Endothelial cell of umbilical vein (primary cell): ENCODE measurements at regions not wholly inside any gene's neighbourhood (a gene's known extent, or its start where the extent isn't known, plus 50 kb on each side); places are given as distances from the start of the nearest gene placed in this dataset.

ENCODE experiments used
- BruUV-seq: library from RNA; stranded (reverse); fragments of 400-500 nt; replicated peaks from 2 replicates; lab custom pipeline; 2021; lab: Mats Ljungman, UMichigan
- CTCF ChIA-PET: fragments of 300-600, 350-600 bp; sonication (Branson Sonifier 250); formaldehyde crosslinking; loops from one replicate; lab custom pipeline; 2021; ENCODE audit warnings: antibody characterized with exemption, inconsistent platforms; lab: Charles Lee
- POLR2A ChIA-PET: fragments of 300-600, 350-600 bp; sonication (Branson Sonifier 250); formaldehyde crosslinking; loops from one replicate; lab custom pipeline; 2021; ENCODE audit warnings: antibody characterized with exemption, inconsistent platforms; lab: Charles Lee
- DNase-seq: peaks from one replicate; pipeline ENCODE4 v3.0.0-alpha.2; 2011; ENCODE audit warnings: low read depth, low spot score
- FAIRE-seq: peaks from 2 replicates; lab custom pipeline; 2011; peaks lifted over from hg19 to GRCh38; lab: Jason Lieb, UNC
- H2AFZ ChIP-seq: 2 replicates; pipeline ENCODE4 v1.6.0; 2012; ENCODE audit warnings: low read depth, low read length, control low read depth, inconsistent platforms
- H3K27ac ChIP-seq: 2 replicates; pipeline ENCODE4 v1.5.1; 2011; ENCODE audit warnings: low read depth, mild to moderate bottlenecking, control low read depth, low read length, moderate library complexity; ENCODE audit not compliant: insufficient read depth
- H3K27me3 ChIP-seq, 2 experiments: 2 replicates each; pipeline versions ENCODE4 v1.6.0 to v1.6.1; 2011; ENCODE audit warnings: low read length in 2 of 2, mixed read lengths in 1 of 2; ENCODE audit not compliant: control insufficient read depth in 2 of 2, insufficient read depth in 2 of 2
- H3K36me3 ChIP-seq, 2 experiments: 2 replicates in 1 of 2; 3 replicates in 1 of 2; pipeline ENCODE4 v1.5.1; 2011; ENCODE audit warnings: low read length in 2 of 2, mild to moderate bottlenecking in 1 of 2, moderate library complexity in 1 of 2; ENCODE audit not compliant: control insufficient read depth in 2 of 2, insufficient read depth in 2 of 2; ENCODE audit errors: extremely low read depth in 1 of 2
- H3K4me1 ChIP-seq: 3 replicates; pipeline ENCODE4 v1.5.1; 2011; ENCODE audit warnings: mild to moderate bottlenecking, low read length; ENCODE audit not compliant: control insufficient read depth, insufficient read depth; ENCODE audit errors: extremely low read depth
- H3K4me2 ChIP-seq: 2 replicates; pipeline ENCODE4 v1.6.1; 2011; ENCODE audit warnings: low read length, control low read depth, mixed read lengths; ENCODE audit not compliant: insufficient read depth
- H3K4me3 ChIP-seq, 3 experiments: fragments of 200-600 bp in 1 of 3; sonication (generic), shearing (Covaris generic) in 1 of 3; replicated peaks in 1 of 3; 2 replicates each; pipeline ENCODE4 v1.5.1; 2011 to 2016; ENCODE audit warnings: control low read depth in 3 of 3, low read length in 3 of 3, mild to moderate bottlenecking in 2 of 3, inconsistent platforms in 1 of 3, low read depth in 1 of 3, moderate library complexity in 1 of 3; ENCODE audit not compliant: insufficient read depth in 1 of 3
- H3K79me2 ChIP-seq: 2 replicates; pipeline ENCODE4 v1.6.0; 2012; ENCODE audit warnings: low read length, inconsistent platforms; ENCODE audit not compliant: control insufficient read depth, insufficient read depth
- H3K9ac ChIP-seq: replicated peaks from 2 replicates; pipeline ENCODE3; 2011; ENCODE audit warnings: low read length, control low read depth; ENCODE audit not compliant: insufficient read depth; ENCODE audit errors: extremely low read depth
- H3K9me1 ChIP-seq: replicated peaks from 3 replicates; pipeline ENCODE4 v1.6.0; 2011; ENCODE audit warnings: mild to moderate bottlenecking, low read length; ENCODE audit not compliant: control insufficient read depth, insufficient read depth; ENCODE audit errors: extremely low read depth
- H3K9me3 ChIP-seq: replicated peaks from 2 replicates; pipeline ENCODE4 v1.5.1; 2012; ENCODE audit warnings: low read length, inconsistent platforms; ENCODE audit not compliant: control insufficient read depth, insufficient read depth
- H4K20me1 ChIP-seq: replicated peaks from 2 replicates; pipeline ENCODE3; 2011; ENCODE audit warnings: mild to moderate bottlenecking, low read length; ENCODE audit not compliant: control insufficient read depth, insufficient read depth; ENCODE audit errors: extremely low read depth
- EZH2 ChIP-seq: IDR thresholded peaks from 2 replicates; pipeline ENCODE4 v1.6.1; 2012; ENCODE audit warnings: borderline replicate concordance, low read depth, mild to moderate bottlenecking, moderate library complexity, low read length, inconsistent platforms; ENCODE audit not compliant: severe bottlenecking
- FOS ChIP-seq: IDR thresholded peaks from 2 replicates; pipeline ENCODE4 v1.6.1; 2011; ENCODE audit warnings: mild to moderate bottlenecking, low read length, moderate library complexity, borderline replicate concordance; ENCODE audit not compliant: insufficient read depth
- GATA2 ChIP-seq: IDR thresholded peaks from 2 replicates; pipeline ENCODE4 v1.7.0; 2011; ENCODE audit warnings: low read depth, mild to moderate bottlenecking, moderate library complexity, mixed read lengths, low read length; ENCODE audit not compliant: insufficient read length, insufficient read depth
- JUN ChIP-seq: IDR thresholded peaks from 2 replicates; pipeline ENCODE4 v1.6.1; 2011; ENCODE audit warnings: borderline replicate concordance, low read depth; ENCODE audit not compliant: insufficient read length, insufficient read depth
- MYC ChIP-seq: IDR thresholded peaks from one replicate; pipeline ENCODE4 v1.6.1; 2011; ENCODE audit warnings: mild to moderate bottlenecking, low read depth, low read length
- POLR2A ChIP-seq: IDR thresholded peaks from 2 replicates; pipeline ENCODE4 v1.6.1; 2012; ENCODE audit warnings: low read depth, mild to moderate bottlenecking, control low read depth, low read length
- POLR2AphosphoS5 ChIP-seq: IDR thresholded peaks from 2 replicates; pipeline ENCODE4 v1.6.1; 2012; ENCODE audit warnings: low read depth, mild to moderate bottlenecking, control low read depth, low read length, moderate library complexity; ENCODE audit not compliant: insufficient read depth
- dilution Hi-C: fragments of 300-500 bp; cut with MboI; formaldehyde crosslinking; loops from one replicate; pipeline ENCODE4 v1.15.0; 2019; ENCODE audit warnings: low sequenced_read_pairs; ENCODE audit not compliant: extremely low pct_ligation_motif_present
- intact Hi-C: fragments of 100-400 bp; cut with micrococcal nuclease; formaldehyde crosslinking; loops from one replicate; pipeline ENCODE4 v1.10.0; 2022
- TF ChIP-seq, protein P1 (sequence below): IDR thresholded peaks from 2 replicates; pipeline ENCODE4 v1.6.1; 2011; ENCODE audit not compliant: insufficient read depth, insufficient read length
- TF ChIP-seq, protein P2 (sequence below), 2 donors: IDR thresholded peaks; 1 replicate in 1 of 2; 2 replicates in 1 of 2; pipeline ENCODE4 v1.5.1; 2011; ENCODE audit warnings: low read length in 2 of 2, mild to moderate bottlenecking in 2 of 2, moderate library complexity in 2 of 2, control low read depth in 1 of 2, inconsistent platforms in 1 of 2, low read depth in 1 of 2; ENCODE audit not compliant: insufficient read depth in 1 of 2; ENCODE audit errors: extremely low read depth in 1 of 2

DNA sequence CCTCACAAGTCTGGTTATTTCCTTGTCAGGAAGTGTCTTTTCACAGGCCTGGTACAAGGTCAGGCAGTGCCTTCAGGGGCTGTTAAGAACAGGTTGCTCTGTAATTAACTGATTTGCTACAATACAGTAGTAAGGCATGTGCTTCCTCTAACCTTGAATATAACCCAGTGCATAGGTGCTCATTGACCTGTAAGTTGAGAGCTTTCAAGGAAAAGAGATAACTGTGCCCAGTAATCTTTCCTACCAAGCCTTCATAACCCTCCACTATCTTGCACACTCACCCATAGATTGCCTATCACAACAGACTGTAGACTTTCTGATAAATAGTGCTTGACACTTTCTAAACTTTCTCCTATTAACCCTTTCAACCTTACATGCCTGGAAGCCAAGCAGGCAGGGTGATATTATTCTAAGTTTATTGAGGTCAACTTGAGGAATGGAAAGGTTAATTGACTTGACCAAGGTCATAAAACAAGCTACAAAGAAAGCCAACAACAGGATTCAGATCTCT is 148.1 kb downstream of the PPARGC1A start:
- TF ChIP-seq, protein P1, sequence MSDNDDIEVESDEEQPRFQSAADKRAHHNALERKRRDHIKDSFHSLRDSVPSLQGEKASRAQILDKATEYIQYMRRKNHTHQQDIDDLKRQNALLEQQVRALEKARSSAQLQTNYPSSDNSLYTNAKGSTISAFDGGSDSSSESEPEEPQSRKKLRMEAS, result no peak
- TF ChIP-seq JUN, result no peak
- no peak for TF ChIP-seq EZH2
- no peak for TF ChIP-seq GATA2
- no peak for FAIRE-seq
- H4K20me1 ChIP-seq, result no peaks in the 10 kb centered on the region
- H3K36me3 ChIP-seq, result no peaks in the 10 kb centered on the region
- dilution Hi-C loops (no loop called here), intact Hi-C loops (no loop called here)
- H3K27ac ChIP-seq, result no peak overlapping the region
- no peaks in the 10 kb centered on the region for H3K79me2 ChIP-seq
- no peak overlapping the region for H3K4me2 ChIP-seq
- no peak overlapping the region for H3K4me3 ChIP-seq
- no peak overlapping the region for H3K9ac ChIP-seq
- ChIA-PET CTCF (no interaction called here), POLR2A (no interaction called here)
- H3K9me3 ChIP-seq, result peaks cover 3% of the 10 kb centered on the region
- no peaks in the 10 kb centered on the region for H3K27me3 ChIP-seq
- H2AFZ ChIP-seq, result no peak overlapping the region
- BruUV-seq, result no TSS peak
- H3K4me1 ChIP-seq, result no peaks in the 10 kb centered on the region
- DNase-seq, result no peak
- H3K9me1 ChIP-seq, result no peaks in the 10 kb centered on the region

- Histone ChIP-seq H4K20me1 (no peaks in the 10 kb centered on the region), H2AFZ (no peak overlapping the region), H3K9me1 (no peaks in the 10 kb centered on the region), H3K27ac (no peak overlapping the region), H3K4me1 (no peaks in the 10 kb centered on the region), H3K79me2 (no peaks in the 10 kb centered on the region), H3K9ac (no peak overlapping the region), H3K27me3 (no peaks in the 10 kb centered on the region), H3K9me3 (peaks cover 3% of the 10 kb centered on the region), H3K4me2 (no peak overlapping the region), H3K4me3 (no peak overlapping the region), H3K36me3 (no peaks in the 10 kb centered on the region)
- ChIA-PET CTCF (no interaction called here), POLR2A (no interaction called here)
- DNase-seq (no peak), FAIRE-seq (no peak)
- TF ChIP-seq POLR2A, result no peak
- TF ChIP-seq, protein P1, result no peak
- no peak for TF ChIP-seq MYC
- no peak for TF ChIP-seq EZH2
- TF ChIP-seq POLR2AphosphoS5, result no peak
- TF ChIP-seq, protein P2, sequence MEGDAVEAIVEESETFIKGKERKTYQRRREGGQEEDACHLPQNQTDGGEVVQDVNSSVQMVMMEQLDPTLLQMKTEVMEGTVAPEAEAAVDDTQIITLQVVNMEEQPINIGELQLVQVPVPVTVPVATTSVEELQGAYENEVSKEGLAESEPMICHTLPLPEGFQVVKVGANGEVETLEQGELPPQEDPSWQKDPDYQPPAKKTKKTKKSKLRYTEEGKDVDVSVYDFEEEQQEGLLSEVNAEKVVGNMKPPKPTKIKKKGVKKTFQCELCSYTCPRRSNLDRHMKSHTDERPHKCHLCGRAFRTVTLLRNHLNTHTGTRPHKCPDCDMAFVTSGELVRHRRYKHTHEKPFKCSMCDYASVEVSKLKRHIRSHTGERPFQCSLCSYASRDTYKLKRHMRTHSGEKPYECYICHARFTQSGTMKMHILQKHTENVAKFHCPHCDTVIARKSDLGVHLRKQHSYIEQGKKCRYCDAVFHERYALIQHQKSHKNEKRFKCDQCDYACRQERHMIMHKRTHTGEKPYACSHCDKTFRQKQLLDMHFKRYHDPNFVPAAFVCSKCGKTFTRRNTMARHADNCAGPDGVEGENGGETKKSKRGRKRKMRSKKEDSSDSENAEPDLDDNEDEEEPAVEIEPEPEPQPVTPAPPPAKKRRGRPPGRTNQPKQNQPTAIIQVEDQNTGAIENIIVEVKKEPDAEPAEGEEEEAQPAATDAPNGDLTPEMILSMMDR (IDR thresholded peaks at IDR 0.05; ENCODE audit: extremely low read depth in 1 of 2, insufficient read depth in 1 of 2, low read depth in 1 of 2, low read length in 2 of 2), result no peak
- TF ChIP-seq JUN, result no peak
- no peak for TF ChIP-seq FOS
- TF ChIP-seq GATA2, result no peak
- dilution Hi-C loops, result no loop called here
- no TSS peak for BruUV-seq
- intact Hi-C loops, result no loop called here
Measured at GRCh38 chr4:23737571-23737970, 152.3 kb downstream of the PPARGC1A start.
